ENCODE measurements at regions not wholly inside any gene's neighbourhood (a gene's known extent, or its start where the extent isn't known, plus 50 kb on each side); places are given as distances from the start of the nearest gene placed in this dataset.
"Not testable (repeated sequence)": the region's sequence is repeated elsewhere in the genome, so short reads cannot be mapped to it uniquely, and the experiment has no call there.

- intact Hi-C loops (cut with DNase I) = no loop called here
- no peak overlapping the region for H3K27ac ChIP-seq
- no peaks in the 10 kb centered on the region for H3K9me3 ChIP-seq
- TF ChIP-seq POLR2A (IDR thresholded peaks at IDR 0.05) (no peak), CTCF (IDR thresholded peaks at IDR 0.05) (no peak)
- no peak overlapping the region for H3K4me3 ChIP-seq
- H3K27me3 ChIP-seq = no peaks in the 10 kb centered on the region
- 28 to 37% methylated on average over 2 of the region's 2 CpGs for WGBS, 2 donors
- no peaks in the 10 kb centered on the region for H3K36me3 ChIP-seq
- DNase-seq = no peak
- H3K4me1 ChIP-seq = no peaks in the 10 kb centered on the region
Observed at GRCh38 chr13:90502762-90503161, 844.7 kb upstream of the MIR17HG start.

- Histone ChIP-seq H3K4me1 (no peaks in the 10 kb centered on the region), H3K27me3 (no peaks in the 10 kb centered on the region), H3K4me3 (no peak overlapping the region), H3K36me3 (no peaks in the 10 kb centered on the region), H3K27ac (no peak overlapping the region), H3K9me3 (no peaks in the 10 kb centered on the region)
- no peak for DNase-seq
- intact Hi-C loops (cut with DNase I) = no loop called here
- TF ChIP-seq CTCF (IDR thresholded peaks at IDR 0.05) (no peak), POLR2A (IDR thresholded peaks at IDR 0.05) (no peak)
- WGBS, 2 donors = 61 to 69% methylated on average over 2 of the region's 2 CpGs
Observed at GRCh38 chr13:90510319-90510718, 837.2 kb upstream of the MIR17HG start.

GRCh38 chr13:90511903-90512302 is 835.6 kb upstream of the MIR17HG start:
- Histone ChIP-seq H3K27me3 (no peaks in the 10 kb centered on the region), H3K4me1 (no peaks in the 10 kb centered on the region), H3K4me3 (no peak overlapping the region), H3K9me3 (no peaks in the 10 kb centered on the region), H3K36me3 (no peaks in the 10 kb centered on the region), H3K27ac (no peak overlapping the region)
- no peak for DNase-seq
- TF ChIP-seq POLR2A (IDR thresholded peaks at IDR 0.05) (no peak), CTCF (IDR thresholded peaks at IDR 0.05) (no peak)
- 47 to 49% methylated on average over 2 of the region's 2 CpGs for WGBS, 2 donors
- intact Hi-C loops (cut with DNase I) = no loop called here

- 54 to 86% methylated on average over 4 to 9 of the region's 12 CpGs for WGBS, 2 donors
- H3K9me3 ChIP-seq; H3K4me1 ChIP-seq; H3K4me3 ChIP-seq; H3K27me3 ChIP-seq; H3K27ac ChIP-seq; H3K36me3 ChIP-seq; DNase-seq; intact Hi-C loops (cut with DNase I): not testable (repeated sequence)
Observed at GRCh38 chr13:90514712-90515111, 832.8 kb upstream of the MIR17HG start.

GRCh38 chr13:90518417-90518816 is 829.1 kb upstream of the MIR17HG start:
- no peak for DNase-seq
- intact Hi-C loops (cut with DNase I) = no loop called here

More at GRCh38 chr13:90518417-90518816, 829.1 kb upstream of the MIR17HG start:
- peaks cover 0 to 13% (median 0%) of the 10 kb centered on the region in 3 donors for H3K9me3 ChIP-seq
- TF ChIP-seq POLR2A (IDR thresholded peaks at IDR 0.05) = no peak
- TF ChIP-seq CTCF (IDR thresholded peaks at IDR 0.05) = no peak
- H3K27me3 ChIP-seq = no peaks in the 10 kb centered on the region
- no peak overlapping the region for H3K4me3 ChIP-seq
- H3K4me1 ChIP-seq = no peaks in the 10 kb centered on the region
- no peaks in the 10 kb centered on the region for H3K36me3 ChIP-seq
- no peak overlapping the region for H3K27ac ChIP-seq

Measured in esophagus squamous epithelium (tissue), 5 donors.